ENCODE measurements at regions not wholly inside any gene's neighbourhood (a gene's known extent, or its start where the extent isn't known, plus 50 kb on each side); places are given as distances from the start of the nearest gene placed in this dataset.

GRCh38 chr2:199011908-199012307 lies 445.8 kb downstream of the SATB2 start:
- H3K36me3 ChIP-seq: no peaks in the 10 kb centered on the region
- intact Hi-C loops (cut with DNase I; ENCODE audit: low total_unique reads): no loop called here
- no peaks in the 10 kb centered on the region for H3K27me3 ChIP-seq
- no peak for TF ChIP-seq EP300 (IDR thresholded peaks at IDR 0.05)
- no peak for TF ChIP-seq CTCF (IDR thresholded peaks at IDR 0.05)
- TF ChIP-seq POLR2A (IDR thresholded peaks at IDR 0.05): no peak
- TF ChIP-seq POLR2AphosphoS5 (IDR thresholded peaks at IDR 0.05): no peak
- H3K27ac ChIP-seq: no peak overlapping the region
- peaks cover 0 to 24% (median 23%) of the 10 kb centered on the region in 4 donors for H3K9me3 ChIP-seq
- DNase-seq: no peak
- no peak overlapping the region for H3K4me3 ChIP-seq
- WGBS, 5 donors: 65 to 72% (median 68%) methylated on average over 2 to 4 of the region's 4 CpGs
- no peaks in the 10 kb centered on the region for H3K4me1 ChIP-seq

- intact Hi-C loops (cut with DNase I; ENCODE audit: low total_unique reads): no loop called here
- no peak overlapping the region for H3K4me3 ChIP-seq
- no peaks in the 10 kb centered on the region for H3K4me1 ChIP-seq
- H3K27me3 ChIP-seq: no peaks in the 10 kb centered on the region
- H3K9me3 ChIP-seq: peaks cover 0 to 18% (median 4%) of the 10 kb centered on the region in 4 donors
- TF ChIP-seq POLR2A (IDR thresholded peaks at IDR 0.05) (no peak), POLR2AphosphoS5 (IDR thresholded peaks at IDR 0.05) (no peak), EP300 (IDR thresholded peaks at IDR 0.05) (no peak), CTCF (IDR thresholded peaks at IDR 0.05) (no peak)
- no peaks in the 10 kb centered on the region for H3K36me3 ChIP-seq
- H3K27ac ChIP-seq: no peak overlapping the region
- 67 to 85% (median 72%) methylated on average over 1 of the region's 1 CpG for WGBS, 5 donors
- no peak for DNase-seq
Observed at GRCh38 chr2:198994678-198995077, 463.1 kb downstream of the SATB2 start.

GRCh38 chr2:198991431-198991830 lies 466.3 kb downstream of the SATB2 start:
- Histone ChIP-seq H3K36me3 (no peaks in the 10 kb centered on the region), H3K4me3 (no peak overlapping the region), H3K27ac (no peak overlapping the region), H3K27me3 (no peaks in the 10 kb centered on the region), H3K4me1 (no peaks in the 10 kb centered on the region), H3K9me3 (peaks cover 0 to 21% (median 3%) of the 10 kb centered on the region in 4 donors)
- WGBS, 5 donors: 72 to 87% (median 82%) methylated on average over 2 of the region's 2 CpGs
- no peak for DNase-seq
- no peak for TF ChIP-seq POLR2AphosphoS5 (IDR thresholded peaks at IDR 0.05)
- no peak for TF ChIP-seq EP300 (IDR thresholded peaks at IDR 0.05)
- TF ChIP-seq POLR2A (IDR thresholded peaks at IDR 0.05): no peak
- TF ChIP-seq CTCF (IDR thresholded peaks at IDR 0.05): no peak
- intact Hi-C loops (cut with DNase I; ENCODE audit: low total_unique reads): no loop called here

- no peak for TF ChIP-seq POLR2AphosphoS5 (IDR thresholded peaks at IDR 0.05)
- no peak for TF ChIP-seq POLR2A (IDR thresholded peaks at IDR 0.05)
- no peak for TF ChIP-seq EP300 (IDR thresholded peaks at IDR 0.05)
- TF ChIP-seq CTCF (IDR thresholded peaks at IDR 0.05): no peak
- Histone ChIP-seq H3K4me1 (no peaks in the 10 kb centered on the region), H3K9me3 (peaks cover 6 to 33% (median 20%) of the 10 kb centered on the region in 4 donors), H3K27me3 (no peaks in the 10 kb centered on the region), H3K36me3 (no peaks in the 10 kb centered on the region), H3K27ac (no peak overlapping the region), H3K4me3 (no peak overlapping the region)
- intact Hi-C loops (cut with DNase I; ENCODE audit: low total_unique reads): no loop called here
- no peak for DNase-seq
Observed at GRCh38 chr2:198975779-198976178, 482.0 kb downstream of the SATB2 start.

Measured in stomach (tissue), 8 donors.